ENCODE measurements at regions not wholly inside any gene's neighbourhood (a gene's known extent, or its start where the extent isn't known, plus 50 kb on each side); places are given as distances from the start of the nearest gene placed in this dataset.

DNA sequence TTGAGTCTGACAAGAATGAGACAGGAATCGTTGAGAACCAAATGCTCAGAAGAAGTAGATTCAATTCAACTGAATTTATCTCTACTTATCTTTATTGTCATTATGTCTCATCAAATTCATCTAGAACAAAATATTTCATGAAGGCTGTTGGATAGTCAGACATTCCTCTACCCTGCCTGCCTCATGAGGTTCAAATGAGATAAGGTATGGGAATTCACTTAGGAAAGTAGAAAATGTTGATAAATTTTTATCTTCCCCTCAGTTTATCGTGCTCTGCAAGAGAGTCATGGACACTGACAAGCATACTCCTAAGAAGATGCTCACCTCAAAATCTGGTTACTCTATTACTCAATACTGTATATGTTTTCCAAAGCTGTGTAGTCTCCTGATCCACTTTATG, 149.7 kb upstream of the CDIN1 start:
- WGBS (ENCODE audit: insufficient coverage, low coverage, missing lambda C conversion rate) = 3% methylated on average over 2 of the region's 2 CpGs
- FAIRE-seq = no peak
- H3K36me3 ChIP-seq (ENCODE audit: control insufficient read depth, insufficient read depth, low read length) = no peaks in the 10 kb centered on the region
- H4K20me1 ChIP-seq (replicated peaks; ENCODE audit: control insufficient read depth, insufficient read depth, low read length) = no peaks in the 10 kb centered on the region
- H3K9me3 ChIP-seq (replicated peaks; ENCODE audit: control insufficient read depth, insufficient read depth, low read depth, low read length) = no peaks in the 10 kb centered on the region
- peaks cover 13 to 47% of the 10 kb centered on the region in 2 experiments; a peak in 4 of 5 replicates for H3K4me1 ChIP-seq (replicated peaks in 1 of 2; ENCODE audit: control insufficient read depth in 2 of 2, insufficient read depth in 2 of 2, low read length in 2 of 2)
- BruUV-seq (replicated peaks) = no TSS peak
- no peak overlapping the region for H3K9ac ChIP-seq (ENCODE audit: insufficient read depth in 1 of 2, low read depth in 2 of 2, low read length in 2 of 2)
- intact Hi-C loops (cut with micrococcal nuclease) (no loop called here), in situ Hi-C loops (cut with MboI) (loop anchor here (10.0 kb wide), 1 partner anchor 905 kb away; no protein-coding TSS in a partner anchor)
- POLR2A ChIA-PET = no interaction called here
- peak overlapping the region; percentile 82; the same call in 2 of the 3 replicates for H3K27ac ChIP-seq (ENCODE audit: extremely low read depth, low read depth, low read length)
- H3K4me2 ChIP-seq (ENCODE audit: insufficient read depth, low read length) = no peak overlapping the region
- no peaks in the 10 kb centered on the region for H3K27me3 ChIP-seq (ENCODE audit: control insufficient read depth in 2 of 2, insufficient read depth in 2 of 2, low read length in 2 of 2)
- DNase-seq (ENCODE audit: extremely low read depth in 1 of 4, low spot score in 3 of 4) = no peak
- H3K9me1 ChIP-seq (ENCODE audit: control insufficient read depth, insufficient read depth, low read length) = no peaks in the 10 kb centered on the region
- CTCF ChIA-PET (ENCODE audit: low intra/inter-chr PET ratio) = no interaction called here
- H2AFZ ChIP-seq (ENCODE audit: low read depth, low read length) = peak overlapping the region; percentile 86; the same call in 1 of the 2 replicates
- peak; percentile 30 for TF ChIP-seq CBFA2T2 (conservative IDR thresholded peaks at IDR 0.05)
- TF ChIP-seq SMARCA4 (IDR thresholded peaks at IDR 0.05) = peak; percentile 19; the same call in 1 of the 2 replicates
- no peak for TF ChIP-seq EWSR1 (IDR thresholded peaks at IDR 0.05; ENCODE audit: borderline replicate concordance, low read depth, partially characterized antibody)
- TF ChIP-seq EP300 (IDR thresholded peaks at IDR 0.05; ENCODE audit: low read length) = peak; percentile 34; the same call in 1 of the 2 replicates
- peak; percentile 33; the same call in 1 of the 2 replicates for TF ChIP-seq TEAD4 (IDR thresholded peaks at IDR 0.05; ENCODE audit: low read length)
- no peak for TF ChIP-seq TEAD4 (CRISPR knock-in tag; IDR thresholded peaks at IDR 0.05; ENCODE audit: borderline replicate concordance)
- no peak for TF ChIP-seq NR4A1 (CRISPR knock-in tag; IDR thresholded peaks at IDR 0.05)
- no peak for TF ChIP-seq NR4A1 (tag; IDR thresholded peaks at IDR 0.05)
- TF ChIP-seq NCOA4 (IDR thresholded peaks at IDR 0.05; ENCODE audit: partially characterized antibody) = no peak
- TF ChIP-seq CBFA2T3 (IDR thresholded peaks at IDR 0.05) = peak; percentile 60
- TF ChIP-seq, protein P1, sequence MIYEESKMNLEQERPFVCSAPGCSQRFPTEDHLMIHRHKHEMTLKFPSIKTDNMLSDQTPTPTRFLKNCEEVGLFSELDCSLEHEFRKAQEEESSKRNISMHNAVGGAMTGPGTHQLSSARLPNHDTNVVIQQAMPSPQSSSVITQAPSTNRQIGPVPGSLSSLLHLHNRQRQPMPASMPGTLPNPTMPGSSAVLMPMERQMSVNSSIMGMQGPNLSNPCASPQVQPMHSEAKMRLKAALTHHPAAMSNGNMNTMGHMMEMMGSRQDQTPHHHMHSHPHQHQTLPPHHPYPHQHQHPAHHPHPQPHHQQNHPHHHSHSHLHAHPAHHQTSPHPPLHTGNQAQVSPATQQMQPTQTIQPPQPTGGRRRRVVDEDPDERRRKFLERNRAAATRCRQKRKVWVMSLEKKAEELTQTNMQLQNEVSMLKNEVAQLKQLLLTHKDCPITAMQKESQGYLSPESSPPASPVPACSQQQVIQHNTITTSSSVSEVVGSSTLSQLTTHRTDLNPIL (CRISPR knock-in tag; IDR thresholded peaks at IDR 0.05) = no peak
- no peak for TF ChIP-seq MYNN (IDR thresholded peaks at IDR 0.05)
- TF ChIP-seq MYNN (CRISPR knock-in tag; IDR thresholded peaks at IDR 0.05) = no peak
- TF ChIP-seq ZNF57 (CRISPR knock-in tag; IDR thresholded peaks at IDR 0.05) = no peak
- TF ChIP-seq ZNF318 (IDR thresholded peaks at IDR 0.05; ENCODE audit: borderline replicate concordance in 1 of 2, low read depth in 1 of 2) = no peak
- peak in 1 of 2 experiments; percentile 11; a peak in 1 of 4 replicates for TF ChIP-seq RCOR1 (IDR thresholded peaks at IDR 0.05; ENCODE audit: borderline replicate concordance in 1 of 2, low read depth in 2 of 2, low read length in 2 of 2)
- H3K4me3 ChIP-seq = no peak overlapping the region
- no peak for ATAC-seq
- no peaks in the 10 kb centered on the region for H3K79me2 ChIP-seq (ENCODE audit: control insufficient read depth, insufficient read depth, low read length)
